ENCODE measurements at regions not wholly inside any gene's neighbourhood (a gene's known extent, or its start where the extent isn't known, plus 50 kb on each side); places are given as distances from the start of the nearest gene placed in this dataset.
"Not testable (repeated sequence)": the region's sequence is repeated elsewhere in the genome, so short reads cannot be mapped to it uniquely, and the experiment has no call there.

- DNase-seq = no peak
Observed at GRCh38 chr2:138403431-138403927, 98.1 kb upstream of the SPOPL start.

- DNase-seq = no peak
Observed at GRCh38 chr2:138414014-138414413, 87.6 kb upstream of the SPOPL start.

- no peak for DNase-seq
Observed at GRCh38 chr2:138415985-138416384, 85.6 kb upstream of the SPOPL start.

DNA sequence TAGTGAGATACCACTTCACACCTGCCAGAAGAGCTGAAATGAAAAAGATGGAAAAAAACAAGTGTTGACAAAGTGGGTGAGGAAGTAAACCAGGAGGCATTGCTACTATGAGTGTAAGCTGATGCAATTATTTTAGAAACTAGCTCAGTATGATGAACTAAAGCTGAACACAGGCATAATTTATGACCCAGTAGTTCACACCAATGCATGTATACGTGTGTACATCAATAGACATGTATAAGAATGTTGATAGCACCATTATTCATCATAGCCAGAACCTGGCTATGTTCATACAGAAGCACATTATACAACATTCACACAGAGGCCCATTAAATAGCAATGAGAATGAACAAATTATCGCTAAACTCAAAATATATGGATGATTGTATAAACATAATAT, 83.1 kb upstream of the SPOPL start:
- DNase-seq = no peak

GRCh38 chr2:138421315-138421970, 80.1 kb upstream of the SPOPL start:
- no peak for DNase-seq

DNA sequence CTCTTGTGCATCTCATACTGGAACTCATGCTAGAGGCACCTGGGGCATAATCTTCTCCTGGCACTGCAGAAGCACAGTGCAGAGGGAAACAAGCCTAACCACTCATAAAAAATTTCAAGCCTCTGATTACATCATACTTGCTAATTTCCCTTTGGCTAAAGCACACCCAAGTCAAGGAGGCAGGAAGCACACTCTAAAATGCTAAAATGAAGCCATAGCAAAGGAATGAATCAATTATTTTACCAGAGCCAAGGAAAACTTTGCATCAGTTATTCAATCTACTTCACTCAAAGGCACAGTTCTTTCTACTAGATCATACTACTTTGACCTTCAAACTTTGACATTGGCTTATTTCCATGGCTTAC, 79.6 kb upstream of the SPOPL start:
- no peak for DNase-seq

DNA sequence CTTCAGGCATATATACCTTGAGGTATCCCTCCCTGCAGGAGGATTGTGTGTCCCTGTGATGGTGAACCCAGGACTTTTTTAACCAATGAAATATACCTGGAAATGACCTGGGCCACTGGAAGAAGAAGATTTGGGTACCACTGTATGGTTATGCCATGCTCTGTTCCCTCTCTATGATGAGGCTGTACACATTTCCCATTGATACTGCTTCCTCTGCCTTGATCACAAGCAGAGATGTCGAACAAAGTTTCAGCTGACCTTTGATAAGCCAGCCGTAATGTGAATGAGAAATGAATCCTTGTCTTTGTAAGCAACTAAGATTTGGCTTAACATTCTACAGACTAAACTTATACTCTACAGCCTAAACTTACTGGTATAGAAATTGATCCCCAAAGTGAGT, 78.4 kb upstream of the SPOPL start:
- no peak for DNase-seq

DNA sequence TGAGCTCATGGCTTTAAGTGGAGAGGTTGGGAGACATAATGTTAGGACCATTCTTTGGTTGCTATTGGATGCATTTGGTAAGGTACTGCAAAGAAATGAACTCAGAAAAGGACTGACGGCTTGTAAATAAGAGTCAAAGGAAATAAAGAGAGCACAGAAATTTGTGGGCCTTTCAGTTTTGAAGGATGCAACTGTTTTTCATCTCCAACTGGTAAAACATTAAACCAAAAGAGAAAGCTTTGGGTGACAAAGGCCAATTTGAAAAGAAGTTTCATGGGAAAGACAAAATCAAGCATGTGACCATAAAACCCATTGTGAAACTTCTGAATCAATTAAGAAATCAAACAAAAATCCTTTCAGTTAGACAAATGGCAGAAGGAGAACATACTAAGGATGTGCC, 77.8 kb upstream of the SPOPL start:
- no peak for DNase-seq

GRCh38 chr2:138424436-138425140, 77.0 kb upstream of the SPOPL start:
- DNase-seq = no peak

GRCh38 chr2:138426116-138426515, 75.5 kb upstream of the SPOPL start:
- DNase-seq = not testable (repeated sequence)

DNA sequence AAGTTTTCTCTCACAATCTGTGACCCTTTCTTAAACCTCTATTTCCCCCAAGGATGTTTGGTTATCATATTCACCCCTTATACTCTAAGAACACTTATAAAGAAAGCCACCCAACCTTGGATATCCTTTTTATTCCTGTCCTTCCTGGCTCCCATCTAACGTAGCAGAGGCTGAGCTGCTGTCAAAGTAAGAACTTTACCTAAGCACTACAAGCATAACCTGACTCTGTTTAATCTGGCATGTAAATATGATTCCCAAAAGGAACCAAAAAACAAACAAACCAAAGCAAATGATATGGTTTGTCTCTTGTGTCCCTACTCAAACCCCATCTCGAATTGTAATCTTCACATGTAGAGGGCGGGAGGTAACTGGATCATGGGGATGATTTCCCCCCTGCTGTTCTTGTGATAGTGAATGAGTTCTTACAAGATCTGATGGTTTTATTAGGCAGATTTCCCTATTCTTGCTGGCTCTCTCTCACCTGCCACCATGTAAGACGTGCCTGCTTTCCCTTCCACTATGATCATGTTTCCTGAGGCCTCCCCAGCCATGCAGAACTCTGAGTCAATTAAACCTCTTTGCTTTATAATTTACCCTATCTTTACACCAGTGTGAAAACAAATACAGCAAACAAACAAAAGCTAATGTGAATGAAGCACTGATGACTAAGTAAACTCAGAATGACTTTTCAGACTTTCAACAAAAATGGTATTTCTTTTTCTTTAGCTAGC, 72.7 kb upstream of the SPOPL start:
- no peak for DNase-seq

- DNase-seq = no peak
Observed at GRCh38 chr2:138430181-138430580, 71.4 kb upstream of the SPOPL start.

DNA sequence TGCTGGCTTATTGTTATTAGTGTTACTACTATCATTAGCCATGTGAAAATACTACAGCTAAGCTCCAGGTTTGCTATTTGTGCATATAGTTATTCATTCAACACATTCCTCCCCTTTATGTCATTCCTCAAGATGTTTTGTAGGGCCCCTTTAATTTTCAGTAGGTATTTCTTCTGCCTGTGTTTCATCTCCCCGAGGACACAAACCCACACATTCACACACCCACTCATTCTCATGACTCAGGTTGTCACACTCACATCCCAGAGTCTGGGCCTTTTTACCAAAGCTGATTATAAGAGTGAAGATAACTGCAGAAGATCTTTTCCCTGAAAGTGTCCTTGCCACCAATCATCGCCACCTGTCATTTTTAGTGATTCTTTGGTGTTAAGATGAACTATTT, 68.6 kb upstream of the SPOPL start:
- DNase-seq = no peak

GRCh38 chr2:138433995-138434951, 67.3 kb upstream of the SPOPL start:
- DNase-seq = no peak

DNA sequence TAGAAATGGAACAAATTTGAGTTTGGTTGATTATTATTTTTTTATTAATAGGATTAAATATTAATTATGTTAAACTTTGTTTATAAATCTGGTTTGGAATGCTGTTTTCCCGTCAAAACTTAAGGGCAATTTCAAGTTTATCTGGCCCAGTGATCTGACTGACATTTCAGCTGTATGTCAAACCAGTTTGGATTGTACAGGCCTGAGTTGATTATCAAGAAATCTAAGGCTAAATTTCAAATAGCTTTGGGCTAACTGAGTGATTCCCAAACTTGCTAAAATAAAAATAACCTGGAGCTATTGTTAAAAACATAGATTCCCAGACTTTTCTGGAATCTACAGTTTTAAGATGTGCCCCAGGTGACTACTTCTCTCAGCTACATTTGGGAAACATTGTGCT, 65.9 kb upstream of the SPOPL start:
- DNase-seq = no peak

DNA sequence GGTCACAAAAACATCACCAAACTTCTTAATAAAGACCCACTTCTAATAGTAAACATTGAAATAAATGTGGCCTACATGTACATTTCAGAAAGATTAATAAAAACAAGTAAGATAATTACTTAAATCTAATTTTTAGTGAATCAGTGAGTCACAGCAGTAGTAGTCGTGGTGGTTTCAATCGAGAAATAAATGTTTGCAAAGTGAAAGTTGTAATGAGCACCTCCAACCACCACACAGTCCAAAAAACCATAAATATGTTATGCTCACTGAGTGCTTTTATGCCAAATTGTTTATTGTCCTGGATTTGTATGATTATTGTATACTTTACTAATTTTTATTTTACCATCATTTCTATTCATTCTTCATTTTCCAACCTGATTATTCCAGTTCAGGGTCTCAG, 61.8 kb upstream of the SPOPL start:
- no peak for DNase-seq

GRCh38 chr2:138440759-138441158, 60.8 kb upstream of the SPOPL start:
- DNase-seq = no peak

- no peak for DNase-seq
Observed at GRCh38 chr2:138441916-138442315, 59.7 kb upstream of the SPOPL start.

DNA sequence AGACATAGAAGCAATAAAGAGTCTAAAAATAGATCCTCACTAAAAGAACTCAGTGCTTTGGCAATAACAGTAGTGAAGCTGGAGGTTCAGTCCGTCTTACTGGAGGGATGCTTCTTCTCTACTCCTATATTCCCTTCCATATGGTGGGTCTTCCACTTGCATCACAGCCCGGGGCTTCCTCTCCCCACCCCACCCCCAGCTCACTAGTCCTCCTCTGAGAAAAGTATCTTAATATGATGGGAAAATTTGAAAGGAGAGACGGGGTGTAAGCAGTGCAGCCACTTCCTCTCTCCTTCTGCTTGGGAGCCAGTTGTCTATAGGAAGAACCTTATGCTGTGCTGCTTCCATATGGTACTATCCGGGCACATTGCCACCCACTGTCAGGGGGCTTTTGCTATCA, 57.2 kb upstream of the SPOPL start:
- no peak for DNase-seq

DNA sequence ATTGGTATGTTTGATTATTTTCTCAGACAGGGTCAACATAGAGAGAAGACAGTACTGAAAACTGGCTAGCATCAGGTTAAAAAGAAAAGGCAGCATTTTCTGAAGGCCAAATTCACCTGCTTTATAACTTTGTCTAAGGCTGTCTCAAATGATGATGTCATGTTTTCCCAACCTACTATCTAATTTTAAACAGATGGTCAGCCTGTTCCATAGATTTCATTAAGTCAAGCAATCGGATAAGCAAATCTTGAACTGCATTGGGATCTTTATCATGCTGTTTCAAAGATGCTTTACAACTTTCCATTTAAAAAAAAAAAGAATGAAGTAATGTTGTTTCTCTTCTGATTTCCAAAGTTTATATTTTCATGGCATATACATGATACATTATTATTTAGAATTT, 56.3 kb upstream of the SPOPL start:
- no peak for DNase-seq

- no peak for DNase-seq
Observed at GRCh38 chr2:138446043-138446442, 55.5 kb upstream of the SPOPL start.

DNA sequence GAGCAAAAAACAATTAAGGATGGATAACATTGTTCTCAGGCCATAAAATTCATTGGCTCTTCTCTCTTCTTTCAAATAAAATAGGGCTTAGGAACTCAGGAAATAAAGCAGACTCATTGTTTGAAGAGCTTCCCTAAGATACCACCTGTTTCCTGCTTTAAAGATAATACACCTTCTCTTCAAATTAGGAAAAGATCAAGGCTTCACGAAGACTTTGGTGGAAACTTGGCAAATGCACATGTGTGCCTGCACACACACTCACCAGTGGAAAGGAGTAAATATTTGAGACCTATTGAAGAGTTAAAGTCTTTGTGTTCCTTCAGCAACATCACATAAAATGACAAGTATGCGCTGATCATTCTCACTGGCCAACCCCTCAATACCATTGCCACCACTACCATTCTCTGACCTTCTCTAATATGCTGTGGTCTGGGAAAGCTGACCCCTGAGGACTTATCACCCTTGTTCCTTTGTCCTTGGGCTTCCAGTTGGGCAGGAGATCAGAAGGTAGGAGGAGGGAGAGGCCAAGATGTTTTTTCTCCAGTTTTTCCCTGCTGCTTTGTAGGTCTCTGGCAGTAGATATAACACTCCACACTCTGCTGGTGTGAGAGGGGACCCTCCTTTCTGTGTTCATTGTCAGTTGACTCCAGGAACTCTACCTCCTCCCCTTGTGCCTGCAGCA, 53.5 kb upstream of the SPOPL start:
- DNase-seq = no peak

Measured in CD4-positive, alpha-beta T cell treated with Interferon alpha-2 for 1 hour (primary cell).